ENCODE measurements at regions not wholly inside any gene's neighbourhood (a gene's known extent, or its start where the extent isn't known, plus 50 kb on each side); places are given as distances from the start of the nearest gene placed in this dataset.

DNA sequence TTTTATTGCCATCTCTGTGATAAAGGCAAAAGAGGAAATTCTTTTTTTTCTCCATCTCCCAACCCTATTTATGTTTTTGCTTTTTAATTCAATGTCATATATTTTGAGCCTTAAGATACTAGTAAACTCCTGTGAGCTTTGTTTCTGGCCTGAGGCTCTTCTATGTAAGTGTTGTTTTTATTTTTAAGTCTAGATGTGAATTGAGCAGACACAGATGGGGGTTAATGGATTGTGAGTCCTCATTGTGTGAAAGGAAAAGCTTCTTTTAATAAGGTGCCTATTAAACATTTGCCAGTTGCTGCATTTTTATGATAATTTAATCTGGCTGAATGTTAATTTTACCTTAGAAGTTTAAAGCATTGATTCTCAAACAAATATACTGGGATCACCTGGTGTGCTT is 2337.9 kb upstream of the RAG2 start:
- no peaks in the 10 kb centered on the region for H3K79me1 ChIP-seq (ENCODE audit: insufficient read depth, low read depth, low read length, poor library complexity, severe bottlenecking)
- Mint-ChIP-seq H3K36me3 (ENCODE audit: insufficient read depth in 1 of 3, low read depth in 3 of 3) (peaks cover 0 to 17% (median 8%) of the 10 kb centered on the region in 3 experiments; a peak in 5 of 7 replicates), H3K9me3 (peaks cover 7 to 13% of the 10 kb centered on the region in 2 experiments), H3K4me1 (peaks cover 0 to 2% of the 10 kb centered on the region in 2 experiments; a peak in 1 of 4 replicates), H3K27me3 (ENCODE audit: low read depth) (no peaks in the 10 kb centered on the region), H3K4me3 (no peak overlapping the region), H3K27ac (no peak overlapping the region)
- no peak overlapping the region for H2BK5ac ChIP-seq (ENCODE audit: insufficient read length, low read length)
- no peak overlapping the region for H2AFZ ChIP-seq (ENCODE audit: low read length)
- H2BK20ac ChIP-seq (ENCODE audit: low read depth, low read length, poor library complexity, severe bottlenecking): no peak overlapping the region
- H2BK12ac ChIP-seq (ENCODE audit: insufficient read length, low read depth, low read length): no peak overlapping the region
- H4K91ac ChIP-seq (ENCODE audit: insufficient read length, low read depth, low read length): no peak overlapping the region
- no peak overlapping the region for H3K23ac ChIP-seq (ENCODE audit: insufficient read length, low read depth, low read length)
- no peak overlapping the region for H3K9ac ChIP-seq (ENCODE audit: extremely low read depth, insufficient read length, low read length)
- H3K27me3 ChIP-seq (ENCODE audit: insufficient read depth, low read length): no peaks in the 10 kb centered on the region
- no peak overlapping the region for H4K8ac ChIP-seq (replicated peaks; ENCODE audit: insufficient read length, low read depth, low read length)
- H4K5ac ChIP-seq (ENCODE audit: insufficient read length, low read depth, low read length): no peak overlapping the region
- no peak overlapping the region for H2BK120ac ChIP-seq (ENCODE audit: low read depth, low read length, poor library complexity, severe bottlenecking)
- no peak overlapping the region for H3K27ac ChIP-seq (ENCODE audit: insufficient read length, low read depth, low read length)
- H3K23me2 ChIP-seq (ENCODE audit: insufficient read length, low read depth, low read length, poor library complexity, severe bottlenecking): no peaks in the 10 kb centered on the region
- H3K56ac ChIP-seq (ENCODE audit: insufficient read length, low read depth, low read length): no peak overlapping the region
- H3K4ac ChIP-seq (ENCODE audit: low read depth, low read length): no peak overlapping the region
- H3K4me2 ChIP-seq (ENCODE audit: insufficient read depth, insufficient read length, low read length): no peak overlapping the region
- TF ChIP-seq, protein P1, sequence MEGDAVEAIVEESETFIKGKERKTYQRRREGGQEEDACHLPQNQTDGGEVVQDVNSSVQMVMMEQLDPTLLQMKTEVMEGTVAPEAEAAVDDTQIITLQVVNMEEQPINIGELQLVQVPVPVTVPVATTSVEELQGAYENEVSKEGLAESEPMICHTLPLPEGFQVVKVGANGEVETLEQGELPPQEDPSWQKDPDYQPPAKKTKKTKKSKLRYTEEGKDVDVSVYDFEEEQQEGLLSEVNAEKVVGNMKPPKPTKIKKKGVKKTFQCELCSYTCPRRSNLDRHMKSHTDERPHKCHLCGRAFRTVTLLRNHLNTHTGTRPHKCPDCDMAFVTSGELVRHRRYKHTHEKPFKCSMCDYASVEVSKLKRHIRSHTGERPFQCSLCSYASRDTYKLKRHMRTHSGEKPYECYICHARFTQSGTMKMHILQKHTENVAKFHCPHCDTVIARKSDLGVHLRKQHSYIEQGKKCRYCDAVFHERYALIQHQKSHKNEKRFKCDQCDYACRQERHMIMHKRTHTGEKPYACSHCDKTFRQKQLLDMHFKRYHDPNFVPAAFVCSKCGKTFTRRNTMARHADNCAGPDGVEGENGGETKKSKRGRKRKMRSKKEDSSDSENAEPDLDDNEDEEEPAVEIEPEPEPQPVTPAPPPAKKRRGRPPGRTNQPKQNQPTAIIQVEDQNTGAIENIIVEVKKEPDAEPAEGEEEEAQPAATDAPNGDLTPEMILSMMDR (conservative IDR thresholded peaks at IDR 0.05): no peak
- H3T11ph ChIP-seq (ENCODE audit: low read length): no peak overlapping the region
- no peaks in the 10 kb centered on the region for H4K20me1 ChIP-seq (ENCODE audit: control insufficient read depth, insufficient read depth, insufficient read length)
- DNase-seq: no peak
- H3K14ac ChIP-seq (ENCODE audit: insufficient read depth, low read length): no peak overlapping the region
- no peaks in the 10 kb centered on the region for H3K4me1 ChIP-seq (ENCODE audit: insufficient read depth, low read length)
- H2BK15ac ChIP-seq (ENCODE audit: low read depth, low read length): no peak overlapping the region
- H2AK5ac ChIP-seq (ENCODE audit: insufficient read length, low read length): no peak overlapping the region
- H3K9me3 ChIP-seq (ENCODE audit: control insufficient read depth, low read depth, low read length): no peaks in the 10 kb centered on the region
- H3K18ac ChIP-seq (ENCODE audit: insufficient read length, low read depth, low read length): no peak overlapping the region
- no peaks in the 10 kb centered on the region for H3K79me2 ChIP-seq (ENCODE audit: insufficient read depth, low read length)
